ENCODE measurements at regions not wholly inside any gene's neighbourhood (a gene's known extent, or its start where the extent isn't known, plus 50 kb on each side); places are given as distances from the start of the nearest gene placed in this dataset.

DNA sequence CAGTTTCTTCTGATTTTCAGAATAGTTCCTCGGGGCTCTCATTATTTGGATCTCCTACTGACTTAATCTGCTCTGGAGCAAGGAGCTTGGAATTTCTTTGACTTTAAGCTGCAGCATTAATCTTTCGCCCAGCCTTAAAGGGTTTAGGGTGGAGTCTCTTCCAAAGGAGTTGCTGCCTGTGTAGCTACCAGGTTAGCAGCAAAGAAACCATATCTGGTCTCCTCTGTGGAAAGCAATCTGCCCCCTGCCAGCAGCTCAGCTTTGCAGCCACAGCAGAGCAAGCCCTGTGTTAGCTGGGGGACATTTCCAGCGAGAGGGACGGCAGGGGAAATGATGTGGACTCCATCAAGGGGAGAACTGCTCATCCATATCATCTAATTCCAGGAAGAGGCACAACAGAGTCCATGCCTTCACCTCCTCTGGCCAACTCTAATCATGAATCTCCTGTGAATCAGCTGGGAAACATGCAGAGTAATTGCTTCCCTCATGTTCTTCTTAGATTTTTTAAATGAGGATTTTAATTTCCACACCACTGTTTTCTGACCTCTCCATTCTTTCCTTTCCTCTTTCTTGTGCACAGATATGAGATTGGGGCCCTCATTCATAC, 827.6 kb upstream of the CA10 start:
- no peak overlapping the region for H3K9ac ChIP-seq (ENCODE audit: low read depth, low read length)
- H2BK5ac ChIP-seq (ENCODE audit: low read depth, low read length, poor library complexity, severe bottlenecking): no peak overlapping the region
- no peaks in the 10 kb centered on the region for H3K36me3 ChIP-seq (ENCODE audit: control insufficient read depth, insufficient read depth, low read length)
- no peaks in the 10 kb centered on the region for H3K4me1 ChIP-seq (ENCODE audit: control insufficient read depth, insufficient read depth, low read length)
- H3K4ac ChIP-seq (ENCODE audit: low read depth, low read length): no peak overlapping the region
- H2AK5ac ChIP-seq (ENCODE audit: low read depth, low read length): no peak overlapping the region
- dilution Hi-C loops (cut with HindIII; ENCODE audit: low sequenced_read_pairs, unreplicated experiment): no loop called here
- no peak overlapping the region for H3K56ac ChIP-seq (ENCODE audit: extremely low read depth, insufficient read depth, low read length)
- peaks cover 5% of the 10 kb centered on the region for H3K9me3 ChIP-seq (ENCODE audit: control insufficient read depth, insufficient read depth, low read length)
- DNase-seq (no peak), ATAC-seq (ENCODE audit: low read depth) (no peak)
- H2BK15ac ChIP-seq (ENCODE audit: low read depth, low read length): no peak overlapping the region
- H3K27me3 ChIP-seq (ENCODE audit: control insufficient read depth, insufficient read depth, low read length): no peaks in the 10 kb centered on the region
- TF ChIP-seq RFX5 (IDR thresholded peaks at IDR 0.05; ENCODE audit: low read depth, low read length) (no peak), POLR2A (IDR thresholded peaks at IDR 0.05; ENCODE audit: low read depth, low read length) (no peak), MAFK (IDR thresholded peaks at IDR 0.05; ENCODE audit: low read depth, low read length) (no peak), CEBPB (IDR thresholded peaks at IDR 0.05; ENCODE audit: low read depth, low read length) (no peak), RCOR1 (IDR thresholded peaks at IDR 0.05; ENCODE audit: insufficient replicate concordance, low read length) (no peak), RAD21 (IDR thresholded peaks at IDR 0.05; ENCODE audit: low read length) (no peak), MXI1 (IDR thresholded peaks at IDR 0.05; ENCODE audit: borderline replicate concordance, low read depth, low read length) (no peak)
- TF ChIP-seq, protein P1, sequence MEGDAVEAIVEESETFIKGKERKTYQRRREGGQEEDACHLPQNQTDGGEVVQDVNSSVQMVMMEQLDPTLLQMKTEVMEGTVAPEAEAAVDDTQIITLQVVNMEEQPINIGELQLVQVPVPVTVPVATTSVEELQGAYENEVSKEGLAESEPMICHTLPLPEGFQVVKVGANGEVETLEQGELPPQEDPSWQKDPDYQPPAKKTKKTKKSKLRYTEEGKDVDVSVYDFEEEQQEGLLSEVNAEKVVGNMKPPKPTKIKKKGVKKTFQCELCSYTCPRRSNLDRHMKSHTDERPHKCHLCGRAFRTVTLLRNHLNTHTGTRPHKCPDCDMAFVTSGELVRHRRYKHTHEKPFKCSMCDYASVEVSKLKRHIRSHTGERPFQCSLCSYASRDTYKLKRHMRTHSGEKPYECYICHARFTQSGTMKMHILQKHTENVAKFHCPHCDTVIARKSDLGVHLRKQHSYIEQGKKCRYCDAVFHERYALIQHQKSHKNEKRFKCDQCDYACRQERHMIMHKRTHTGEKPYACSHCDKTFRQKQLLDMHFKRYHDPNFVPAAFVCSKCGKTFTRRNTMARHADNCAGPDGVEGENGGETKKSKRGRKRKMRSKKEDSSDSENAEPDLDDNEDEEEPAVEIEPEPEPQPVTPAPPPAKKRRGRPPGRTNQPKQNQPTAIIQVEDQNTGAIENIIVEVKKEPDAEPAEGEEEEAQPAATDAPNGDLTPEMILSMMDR (conservative IDR thresholded peaks at IDR 0.05; ENCODE audit: low read depth, low read length): no peak
- TF ChIP-seq, protein P2, sequence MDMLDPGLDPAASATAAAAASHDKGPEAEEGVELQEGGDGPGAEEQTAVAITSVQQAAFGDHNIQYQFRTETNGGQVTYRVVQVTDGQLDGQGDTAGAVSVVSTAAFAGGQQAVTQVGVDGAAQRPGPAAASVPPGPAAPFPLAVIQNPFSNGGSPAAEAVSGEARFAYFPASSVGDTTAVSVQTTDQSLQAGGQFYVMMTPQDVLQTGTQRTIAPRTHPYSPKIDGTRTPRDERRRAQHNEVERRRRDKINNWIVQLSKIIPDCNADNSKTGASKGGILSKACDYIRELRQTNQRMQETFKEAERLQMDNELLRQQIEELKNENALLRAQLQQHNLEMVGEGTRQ (IDR thresholded peaks at IDR 0.05; ENCODE audit: low read depth, low read length): no peak
- H3K18ac ChIP-seq (ENCODE audit: low read depth, low read length): no peak overlapping the region
- ChIA-PET CTCF (no interaction called here), POLR2A (ENCODE audit: unreplicated experiment) (no interaction called here)
- H3K9me1 ChIP-seq (ENCODE audit: insufficient read depth, low read length): no peaks in the 10 kb centered on the region
- H4K91ac ChIP-seq (ENCODE audit: insufficient read depth, low read depth, low read length): no peak overlapping the region
- no peak overlapping the region for H3K4me3 ChIP-seq (ENCODE audit: insufficient read depth, low read depth, low read length)
- BruUV-seq (replicated peaks): no TSS peak
- H2AK9ac ChIP-seq (replicated peaks; ENCODE audit: low read depth, low read length, poor library complexity): no peak overlapping the region
- no peaks in the 10 kb centered on the region for H3K79me1 ChIP-seq (ENCODE audit: low read depth in 1 of 2, low read length in 2 of 2)
- H4K5ac ChIP-seq (ENCODE audit: low read depth, low read length): no peak overlapping the region
- WGBS, 2 experiments (ENCODE audit: extremely low coverage in 2 of 2, insufficient read length in 1 of 2): no CpG with 5 or more reads among the region's 4 CpGs
- in situ Hi-C loops (cut with MboI; ENCODE audit: low sequenced_read_pairs): no loop called here
- intact Hi-C loops (cut with micrococcal nuclease): no loop called here
- no peaks in the 10 kb centered on the region for H4K20me1 ChIP-seq (ENCODE audit: insufficient read depth, low read length)
- no peak overlapping the region for H3K4me2 ChIP-seq (ENCODE audit: low read depth, low read length)
- H3K14ac ChIP-seq (replicated peaks; ENCODE audit: low read depth, low read length): no peak overlapping the region
- no peak overlapping the region for H3K27ac ChIP-seq (ENCODE audit: insufficient read depth, low read length)
- no peak overlapping the region for H2AFZ ChIP-seq (replicated peaks; ENCODE audit: low read length, poor library complexity)
- no peak overlapping the region for H3K23ac ChIP-seq (ENCODE audit: low read depth, low read length)
- H4K8ac ChIP-seq (ENCODE audit: low read depth in 2 of 2, low read length in 2 of 2): no peak overlapping the region
- H2BK20ac ChIP-seq (ENCODE audit: low read depth, low read length): no peak overlapping the region
- H2BK120ac ChIP-seq (ENCODE audit: low read depth, low read length): no peak overlapping the region

All from IMR-90 (cell line).